GM23338 (cell line): ENCODE measurements at regions not wholly inside any gene's neighbourhood (a gene's known extent, or its start where the extent isn't known, plus 50 kb on each side); places are given as distances from the start of the nearest gene placed in this dataset.

ENCODE experiments used
- CREB1 ChIP-seq: fragments of 250-450 bp; sonication (Bioruptor Pico); IDR thresholded peaks from 2 replicates; pipeline ENCODE4 v1.5.0; 2020; ENCODE audit warnings: low read depth, mild to moderate bottlenecking, moderate library complexity
- CTCF ChIP-seq, 2 experiments: fragments of 200-600 bp in 1 of 2; sonication (generic) in 1 of 2; conservative IDR thresholded peaks; 2 replicates each; pipeline versions ENCODE4 v1.5.1 to v1.6.1; 2016 to 2017; ENCODE audit warnings: antibody characterized with exemption in 2 of 2, low read depth in 2 of 2, mild to moderate bottlenecking in 2 of 2, moderate library complexity in 1 of 2
- ETS1 ChIP-seq: IDR thresholded peaks from 2 replicates; pipeline ENCODE4 v1.6.1; 2016; ENCODE audit warnings: antibody characterized with exemption
- EZH2 ChIP-seq: fragments of 200-600 bp; sonication (generic); IDR thresholded peaks from one replicate; pipeline ENCODE4 v1.8.0; 2017; ENCODE audit warnings: antibody characterized with exemption, mild to moderate bottlenecking, low read depth; ENCODE audit not compliant: unreplicated experiment
- EZH2phosphoT487 ChIP-seq: fragments of 200-600 bp; sonication (generic); IDR thresholded peaks from one replicate; pipeline ENCODE4 v1.8.1; 2018; ENCODE audit warnings: antibody characterized with exemption; ENCODE audit not compliant: unreplicated experiment
- JUNB ChIP-seq: IDR thresholded peaks from one replicate; pipeline ENCODE4 v1.6.1; 2016; ENCODE audit warnings: antibody characterized with exemption; ENCODE audit not compliant: unreplicated experiment
- POLR2AphosphoS5 ChIP-seq: IDR thresholded peaks from 2 replicates; pipeline ENCODE4 v1.6.1; 2016; ENCODE audit warnings: antibody characterized with exemption, low read depth
- ZNF114 ChIP-seq: fragments of 250-450 bp; sonication (Bioruptor Pico); IDR thresholded peaks from 2 replicates; pipeline ENCODE4 v1.5.0; 2020; ENCODE audit warnings: mild to moderate bottlenecking, moderate library complexity
- ZNF462 ChIP-seq: fragments of 250-450 bp; sonication (Bioruptor Pico); IDR thresholded peaks from 2 replicates; pipeline ENCODE4 v1.5.0; 2020; ENCODE audit warnings: mild to moderate bottlenecking, moderate library complexity
- TF ChIP-seq, protein P1 (sequence below): IDR thresholded peaks from one replicate; pipeline ENCODE4 v1.6.1; 2018; ENCODE audit warnings: antibody characterized with exemption; ENCODE audit not compliant: unreplicated experiment

- TF ChIP-seq CTCF (conservative IDR thresholded peaks at IDR 0.05; ENCODE audit: low read depth in 2 of 2): no peak
- TF ChIP-seq, protein P1, sequence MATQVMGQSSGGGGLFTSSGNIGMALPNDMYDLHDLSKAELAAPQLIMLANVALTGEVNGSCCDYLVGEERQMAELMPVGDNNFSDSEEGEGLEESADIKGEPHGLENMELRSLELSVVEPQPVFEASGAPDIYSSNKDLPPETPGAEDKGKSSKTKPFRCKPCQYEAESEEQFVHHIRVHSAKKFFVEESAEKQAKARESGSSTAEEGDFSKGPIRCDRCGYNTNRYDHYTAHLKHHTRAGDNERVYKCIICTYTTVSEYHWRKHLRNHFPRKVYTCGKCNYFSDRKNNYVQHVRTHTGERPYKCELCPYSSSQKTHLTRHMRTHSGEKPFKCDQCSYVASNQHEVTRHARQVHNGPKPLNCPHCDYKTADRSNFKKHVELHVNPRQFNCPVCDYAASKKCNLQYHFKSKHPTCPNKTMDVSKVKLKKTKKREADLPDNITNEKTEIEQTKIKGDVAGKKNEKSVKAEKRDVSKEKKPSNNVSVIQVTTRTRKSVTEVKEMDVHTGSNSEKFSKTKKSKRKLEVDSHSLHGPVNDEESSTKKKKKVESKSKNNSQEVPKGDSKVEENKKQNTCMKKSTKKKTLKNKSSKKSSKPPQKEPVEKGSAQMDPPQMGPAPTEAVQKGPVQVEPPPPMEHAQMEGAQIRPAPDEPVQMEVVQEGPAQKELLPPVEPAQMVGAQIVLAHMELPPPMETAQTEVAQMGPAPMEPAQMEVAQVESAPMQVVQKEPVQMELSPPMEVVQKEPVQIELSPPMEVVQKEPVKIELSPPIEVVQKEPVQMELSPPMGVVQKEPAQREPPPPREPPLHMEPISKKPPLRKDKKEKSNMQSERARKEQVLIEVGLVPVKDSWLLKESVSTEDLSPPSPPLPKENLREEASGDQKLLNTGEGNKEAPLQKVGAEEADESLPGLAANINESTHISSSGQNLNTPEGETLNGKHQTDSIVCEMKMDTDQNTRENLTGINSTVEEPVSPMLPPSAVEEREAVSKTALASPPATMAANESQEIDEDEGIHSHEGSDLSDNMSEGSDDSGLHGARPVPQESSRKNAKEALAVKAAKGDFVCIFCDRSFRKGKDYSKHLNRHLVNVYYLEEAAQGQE: no peak
- no peak for TF ChIP-seq EZH2phosphoT487
- no peak for TF ChIP-seq EZH2
- no peak for TF ChIP-seq POLR2AphosphoS5
- no peak for TF ChIP-seq CREB1
- no peak for TF ChIP-seq ZNF114 (CRISPR knock-in tag)
- no peak for TF ChIP-seq ETS1
- TF ChIP-seq JUNB: no peak
- TF ChIP-seq ZNF462 (CRISPR knock-in tag): no peak
Measured at GRCh38 chr10:10294881-10295529, 722.7 kb upstream of the CELF2 start.
